PFSK-1 (cell line): ENCODE measurements at regions not wholly inside any gene's neighbourhood (a gene's known extent, or its start where the extent isn't known, plus 50 kb on each side); places are given as distances from the start of the nearest gene placed in this dataset.

Experiments used
- FOXP2 ChIP-seq: optimal IDR thresholded peaks from 2 replicates; pipeline ENCODE3; 2011; ENCODE audit warnings: borderline replicate concordance, control low read depth, inconsistent platforms; ENCODE audit not compliant: insufficient read depth; ENCODE audit errors: extremely low read length, extremely low read depth
- POLR2AphosphoS5 ChIP-seq: IDR thresholded peaks from 2 replicates; pipeline ENCODE4 v1.6.1; 2012; ENCODE audit warnings: low read depth, mild to moderate bottlenecking, control low read depth, low read length, moderate library complexity
- REST ChIP-seq, 2 experiments: IDR thresholded peaks; 2 replicates each; pipeline versions ENCODE4 v1.6.1 to v1.8.0; 2011 to 2012; ENCODE audit warnings: low read depth in 2 of 2, low read length in 2 of 2, control low read depth in 1 of 2, inconsistent platforms in 1 of 2, mild to moderate bottlenecking in 1 of 2, moderate library complexity in 1 of 2; ENCODE audit not compliant: insufficient read depth in 1 of 2
- SIN3A ChIP-seq: IDR thresholded peaks from 2 replicates; pipeline ENCODE4 v1.6.1; 2012; ENCODE audit warnings: mild to moderate bottlenecking, low read length, moderate library complexity, borderline replicate concordance; ENCODE audit not compliant: insufficient read depth
- TAF1 ChIP-seq: IDR thresholded peaks from 2 replicates; pipeline ENCODE4 v1.6.1; 2012; ENCODE audit warnings: low read length, control low read depth, borderline replicate concordance; ENCODE audit not compliant: insufficient read depth

GRCh38 chr10:9028231-9028630 is 973.7 kb downstream of the GATA3 start:
- TF ChIP-seq TAF1 (no peak), FOXP2 (no peak), REST (IDR thresholded peaks at IDR 0.05; ENCODE audit: insufficient read depth in 1 of 2, low read depth in 2 of 2, low read length in 2 of 2) (no peak), SIN3A (no peak), POLR2AphosphoS5 (no peak)

- TF ChIP-seq TAF1 (no peak), SIN3A (no peak), REST (IDR thresholded peaks at IDR 0.05; ENCODE audit: insufficient read depth in 1 of 2, low read depth in 2 of 2, low read length in 2 of 2) (no peak), POLR2AphosphoS5 (no peak), FOXP2 (no peak)
These were observed 980.9 kb downstream of the GATA3 start for GRCh38 chr10:9035355-9035754.

GRCh38 chr10:9036711-9037204 is 982.3 kb downstream of the GATA3 start:
- TF ChIP-seq FOXP2 (no peak), SIN3A (no peak), REST (IDR thresholded peaks at IDR 0.05; ENCODE audit: insufficient read depth in 1 of 2, low read depth in 2 of 2, low read length in 2 of 2) (no peak), TAF1 (no peak), POLR2AphosphoS5 (no peak)

- no peak for TF ChIP-seq SIN3A
- no peak for TF ChIP-seq REST (IDR thresholded peaks at IDR 0.05; ENCODE audit: insufficient read depth in 1 of 2, low read depth in 2 of 2, low read length in 2 of 2)
- TF ChIP-seq TAF1: no peak
- TF ChIP-seq FOXP2: no peak
- TF ChIP-seq POLR2AphosphoS5: no peak
These were observed 983.7 kb downstream of the GATA3 start for GRCh38 chr10:9038146-9038714.

GRCh38 chr10:9043466-9043865 is 989.0 kb downstream of the GATA3 start:
- no peak for TF ChIP-seq REST (IDR thresholded peaks at IDR 0.05; ENCODE audit: insufficient read depth in 1 of 2, low read depth in 2 of 2, low read length in 2 of 2)
- no peak for TF ChIP-seq FOXP2
- TF ChIP-seq POLR2AphosphoS5: no peak
- no peak for TF ChIP-seq TAF1
- TF ChIP-seq SIN3A: no peak
